CD14-positive monocyte (primary cell): ENCODE measurements at regions not wholly inside any gene's neighbourhood (a gene's known extent, or its start where the extent isn't known, plus 50 kb on each side); places are given as distances from the start of the nearest gene placed in this dataset.

Source experiments
- DNase-seq, 3 donors: peaks; one replicate each; pipeline ENCODE4 v3.0.0-alpha.2; 2011 to 2022
- H2AFZ ChIP-seq: 2 replicates; pipeline ENCODE4 v1.6.0; 2012; ENCODE audit warnings: mild to moderate bottlenecking, low read depth, low read length, inconsistent platforms; ENCODE audit not compliant: insufficient read depth, poor library complexity, severe bottlenecking
- H3K27ac ChIP-seq, 2 donors: 1 replicate in 1 of 2; 2 replicates in 1 of 2; pipeline ENCODE4 v1.5.1; 2012 to 2013; ENCODE audit warnings: low read length in 2 of 2, control low read depth in 1 of 2, inconsistent platforms in 1 of 2, low read depth in 1 of 2, mild to moderate bottlenecking in 1 of 2
- H3K27me3 ChIP-seq, 2 donors: one replicate each; pipeline versions ENCODE4 v1.6.0 to v1.6.1; 2011 to 2013; ENCODE audit warnings: low read length in 2 of 2; ENCODE audit not compliant: control insufficient read depth in 2 of 2, insufficient read depth in 2 of 2
- H3K36me3 ChIP-seq, 2 donors: replicated peaks in 1 of 2; 1 replicate in 1 of 2; 2 replicates in 1 of 2; pipeline versions ENCODE4 v1.5.1 to v1.6.1; 2012 to 2013; ENCODE audit warnings: low read length in 2 of 2, control low read depth in 1 of 2, inconsistent platforms in 1 of 2, mild to moderate bottlenecking in 1 of 2; ENCODE audit not compliant: insufficient read depth in 2 of 2, control insufficient read depth in 1 of 2
- H3K4me1 ChIP-seq, 2 donors: 1 replicate in 1 of 2; 2 replicates in 1 of 2; pipeline versions ENCODE4 v1.5.1 to v1.6.1; 2012 to 2013; ENCODE audit warnings: low read length in 2 of 2, control low read depth in 1 of 2, inconsistent platforms in 1 of 2, mild to moderate bottlenecking in 1 of 2, moderate library complexity in 1 of 2; ENCODE audit not compliant: insufficient read depth in 2 of 2, control insufficient read depth in 1 of 2
- H3K4me2 ChIP-seq: replicated peaks from 2 replicates; pipeline ENCODE3; 2012; ENCODE audit warnings: low read length, moderate library complexity, mild to moderate bottlenecking; ENCODE audit not compliant: poor library complexity, severe bottlenecking; ENCODE audit errors: extremely low read depth
- H3K4me3 ChIP-seq, 3 experiments: fragments of 200-600 bp in 1 of 3; sonication (generic) in 1 of 3; replicated peaks in 1 of 3; 1 replicate in 2 of 3; 2 replicates in 1 of 3; pipeline ENCODE4 v1.5.1; 2011 to 2013; ENCODE audit warnings: low read length in 3 of 3, mild to moderate bottlenecking in 3 of 3, control low read depth in 2 of 3, low read depth in 2 of 3, inconsistent platforms in 1 of 3, moderate library complexity in 1 of 3
- H3K79me2 ChIP-seq: 2 replicates; pipeline ENCODE4 v1.6.0; 2012; ENCODE audit warnings: mild to moderate bottlenecking, control low read depth, inconsistent platforms, low read length, moderate library complexity; ENCODE audit not compliant: insufficient read depth
- H3K9ac ChIP-seq: 2 replicates; pipeline ENCODE4 v1.6.0; 2017; ENCODE audit warnings: low read length, mild to moderate bottlenecking; ENCODE audit not compliant: insufficient read depth, poor library complexity, severe bottlenecking
- H3K9me3 ChIP-seq, 2 donors: replicated peaks in 1 of 2; 1 replicate in 1 of 2; 2 replicates in 1 of 2; pipeline versions ENCODE4 v1.5.1 to v1.6.1; 2012 to 2013; ENCODE audit warnings: low read length in 2 of 2, control low read depth in 1 of 2; ENCODE audit not compliant: control insufficient read depth in 1 of 2, insufficient read depth in 1 of 2
- H4K20me1 ChIP-seq: 2 replicates; pipeline ENCODE4 v1.6.0; 2012; ENCODE audit warnings: mild to moderate bottlenecking, low read length, control low read depth, moderate library complexity; ENCODE audit not compliant: insufficient read depth
- H3K27ac Mint-ChIP-seq, 7 donors: one replicate each; pipeline ENCODE4 v1.8.0; 2020; ENCODE audit warnings: mild to moderate bottlenecking in 7 of 7, mixed read lengths in 7 of 7, moderate library complexity in 6 of 7, inconsistent platforms in 2 of 7
- H3K27me3 Mint-ChIP-seq, 3 donors: one replicate each; pipeline ENCODE4 v1.8.0; 2021 to 2022; ENCODE audit warnings: low read depth in 3 of 3, mild to moderate bottlenecking in 3 of 3, mixed read lengths in 3 of 3, moderate library complexity in 3 of 3, inconsistent platforms in 1 of 3
- H3K36me3 Mint-ChIP-seq, 2 donors: one replicate each; pipeline ENCODE4 v1.8.0; 2020; ENCODE audit warnings: mixed read lengths in 2 of 2, inconsistent platforms in 1 of 2, mild to moderate bottlenecking in 1 of 2
- H3K4me1 Mint-ChIP-seq: one replicate; pipeline ENCODE4 v1.8.0; 2020; ENCODE audit warnings: mild to moderate bottlenecking, mixed read lengths
- H3K4me3 Mint-ChIP-seq, 2 donors: one replicate each; pipeline ENCODE4 v1.8.0; 2020; ENCODE audit warnings: mild to moderate bottlenecking in 2 of 2, mixed read lengths in 2 of 2, moderate library complexity in 1 of 2
- H3K9me3 Mint-ChIP-seq, 7 donors: one replicate each; pipeline ENCODE4 v1.8.0; 2020 to 2022; ENCODE audit warnings: mixed read lengths in 7 of 7, mild to moderate bottlenecking in 6 of 7, moderate library complexity in 6 of 7, inconsistent platforms in 2 of 7
- WGBS: methylation state at CpG from one replicate; pipeline ENCODE4 v1.1.5; 2013; ENCODE audit warnings: missing lambda C conversion rate; ENCODE audit not compliant: insufficient coverage; 5-methylcytosine and 5-hydroxymethylcytosine counted together
- intact Hi-C, 2 donors: fragments of 100-400 bp; cut with micrococcal nuclease; formaldehyde crosslinking; loops; one replicate each; pipeline versions ENCODE4 v1.15.0 to v1.15.1; 2023
- TF ChIP-seq, protein P1 (sequence below): fragments of 200-600 bp; IDR thresholded peaks from one replicate; pipeline ENCODE4 v1.8.0; 2022; ENCODE audit warnings: antibody characterized with exemption, mild to moderate bottlenecking

DNA sequence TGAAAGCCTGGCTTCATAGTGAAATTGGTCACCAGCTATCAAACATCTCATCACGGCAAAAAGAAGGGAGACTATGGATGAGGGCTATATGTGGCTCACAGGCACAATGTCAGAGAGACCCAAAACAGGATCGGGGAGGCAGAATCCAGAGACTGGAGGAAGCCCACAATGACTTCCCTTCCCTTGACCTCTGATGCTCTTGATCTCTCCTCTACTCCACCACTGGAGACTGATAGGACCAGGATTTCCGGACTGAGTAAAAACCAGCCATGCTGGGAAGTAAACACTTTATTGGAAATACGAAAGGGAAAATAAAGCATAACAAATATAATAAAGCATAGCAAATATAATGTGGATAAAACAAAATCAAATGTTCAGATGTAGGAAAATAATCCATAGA lies 597.3 kb downstream of the UTRN start:
- no CpG with 5 or more reads among the region's 4 CpGs for WGBS

DNA sequence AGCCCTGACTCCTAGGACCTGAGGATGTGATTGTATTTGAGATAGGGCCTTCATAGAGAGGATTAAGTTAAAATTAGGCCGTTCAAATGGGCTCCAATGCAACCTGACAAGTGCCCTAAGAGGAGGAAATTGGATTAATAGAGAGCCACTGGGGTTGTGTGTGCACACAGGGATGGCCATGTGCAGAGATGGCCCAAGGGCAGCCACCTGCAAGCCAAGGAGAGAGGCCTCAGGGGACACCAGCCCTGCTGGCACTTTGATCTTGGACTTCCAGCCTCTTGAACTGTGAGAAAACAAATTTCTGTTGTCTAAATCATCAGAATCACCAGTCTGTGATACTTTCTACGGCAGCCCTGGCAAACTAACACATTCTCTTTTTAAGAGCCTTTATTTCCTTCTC lies 598.8 kb downstream of the UTRN start:
- H3K9me3 ChIP-seq = no peaks in the 10 kb centered on the region
- 83% methylated on average over 2 of the region's 2 CpGs for WGBS
- no peaks in the 10 kb centered on the region for H3K79me2 ChIP-seq
- Mint-ChIP-seq H3K27me3 (peaks cover 0 to 2% (median 0%) of the 10 kb centered on the region in 3 donors), H3K4me1 (no peaks in the 10 kb centered on the region), H3K36me3 (no peaks in the 10 kb centered on the region), H3K9me3 (peaks cover 0 to 8% (median 5%) of the 10 kb centered on the region in 7 donors), H3K4me3 (no peak overlapping the region), H3K27ac (no peak overlapping the region)
- no peak overlapping the region for H3K27ac ChIP-seq
- H3K27me3 ChIP-seq = no peaks in the 10 kb centered on the region
- TF ChIP-seq, protein P1, sequence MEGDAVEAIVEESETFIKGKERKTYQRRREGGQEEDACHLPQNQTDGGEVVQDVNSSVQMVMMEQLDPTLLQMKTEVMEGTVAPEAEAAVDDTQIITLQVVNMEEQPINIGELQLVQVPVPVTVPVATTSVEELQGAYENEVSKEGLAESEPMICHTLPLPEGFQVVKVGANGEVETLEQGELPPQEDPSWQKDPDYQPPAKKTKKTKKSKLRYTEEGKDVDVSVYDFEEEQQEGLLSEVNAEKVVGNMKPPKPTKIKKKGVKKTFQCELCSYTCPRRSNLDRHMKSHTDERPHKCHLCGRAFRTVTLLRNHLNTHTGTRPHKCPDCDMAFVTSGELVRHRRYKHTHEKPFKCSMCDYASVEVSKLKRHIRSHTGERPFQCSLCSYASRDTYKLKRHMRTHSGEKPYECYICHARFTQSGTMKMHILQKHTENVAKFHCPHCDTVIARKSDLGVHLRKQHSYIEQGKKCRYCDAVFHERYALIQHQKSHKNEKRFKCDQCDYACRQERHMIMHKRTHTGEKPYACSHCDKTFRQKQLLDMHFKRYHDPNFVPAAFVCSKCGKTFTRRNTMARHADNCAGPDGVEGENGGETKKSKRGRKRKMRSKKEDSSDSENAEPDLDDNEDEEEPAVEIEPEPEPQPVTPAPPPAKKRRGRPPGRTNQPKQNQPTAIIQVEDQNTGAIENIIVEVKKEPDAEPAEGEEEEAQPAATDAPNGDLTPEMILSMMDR = no peak
- H3K36me3 ChIP-seq = no peaks in the 10 kb centered on the region
- no peak overlapping the region for H2AFZ ChIP-seq
- DNase-seq = no peak
- H3K9ac ChIP-seq = no peak overlapping the region
- intact Hi-C loops = no loop called here
- H4K20me1 ChIP-seq = no peaks in the 10 kb centered on the region
- H3K4me3 ChIP-seq = no peak overlapping the region
- no peaks in the 10 kb centered on the region for H3K4me1 ChIP-seq
- H3K4me2 ChIP-seq = no peak overlapping the region

More for the DNA sequence above, 597.3 kb downstream of the UTRN start:
- no peak for DNase-seq
- intact Hi-C loops = no loop called here
- TF ChIP-seq, protein P1 = no peak
- Mint-ChIP-seq H3K9me3 (peaks cover 0 to 12% (median 5%) of the 10 kb centered on the region in 7 donors), H3K4me1 (no peaks in the 10 kb centered on the region), H3K27me3 (peaks cover 0 to 2% (median 0%) of the 10 kb centered on the region in 3 donors), H3K27ac (no peak overlapping the region), H3K4me3 (no peak overlapping the region), H3K36me3 (no peaks in the 10 kb centered on the region)
- Histone ChIP-seq H3K36me3 (no peaks in the 10 kb centered on the region), H3K4me2 (no peak overlapping the region), H3K79me2 (no peaks in the 10 kb centered on the region), H3K27me3 (no peaks in the 10 kb centered on the region), H3K9me3 (no peaks in the 10 kb centered on the region), H3K4me3 (no peak overlapping the region), H3K4me1 (no peaks in the 10 kb centered on the region), H4K20me1 (no peaks in the 10 kb centered on the region), H3K9ac (no peak overlapping the region), H2AFZ (no peak overlapping the region), H3K27ac (no peak overlapping the region)
